ENCODE measurements at regions not wholly inside any gene's neighbourhood (a gene's known extent, or its start where the extent isn't known, plus 50 kb on each side); places are given as distances from the start of the nearest gene placed in this dataset.

GRCh38 chr3:41112466-41112865, 86.8 kb upstream of the CTNNB1 start:
- TF ChIP-seq CTCF (IDR thresholded peaks at IDR 0.05) (no peak), EZH2 (IDR thresholded peaks at IDR 0.05) (no peak), EZH2phosphoT487 (IDR thresholded peaks at IDR 0.05) (no peak)

All from neural progenitor cell (in vitro differentiated cells).